HG03439 (cell line): ENCODE measurements at regions not wholly inside any gene's neighbourhood (a gene's known extent, or its start where the extent isn't known, plus 50 kb on each side); places are given as distances from the start of the nearest gene placed in this dataset.

ENCODE experiments used
- ATAC-seq: cut with Tn5 transposase; IDR thresholded peaks from one replicate; pipeline ENCODE4 v1.9.1; 2021; ENCODE audit warnings: mild to moderate bottlenecking, moderate library complexity; ENCODE audit not compliant: unreplicated experiment

DNA sequence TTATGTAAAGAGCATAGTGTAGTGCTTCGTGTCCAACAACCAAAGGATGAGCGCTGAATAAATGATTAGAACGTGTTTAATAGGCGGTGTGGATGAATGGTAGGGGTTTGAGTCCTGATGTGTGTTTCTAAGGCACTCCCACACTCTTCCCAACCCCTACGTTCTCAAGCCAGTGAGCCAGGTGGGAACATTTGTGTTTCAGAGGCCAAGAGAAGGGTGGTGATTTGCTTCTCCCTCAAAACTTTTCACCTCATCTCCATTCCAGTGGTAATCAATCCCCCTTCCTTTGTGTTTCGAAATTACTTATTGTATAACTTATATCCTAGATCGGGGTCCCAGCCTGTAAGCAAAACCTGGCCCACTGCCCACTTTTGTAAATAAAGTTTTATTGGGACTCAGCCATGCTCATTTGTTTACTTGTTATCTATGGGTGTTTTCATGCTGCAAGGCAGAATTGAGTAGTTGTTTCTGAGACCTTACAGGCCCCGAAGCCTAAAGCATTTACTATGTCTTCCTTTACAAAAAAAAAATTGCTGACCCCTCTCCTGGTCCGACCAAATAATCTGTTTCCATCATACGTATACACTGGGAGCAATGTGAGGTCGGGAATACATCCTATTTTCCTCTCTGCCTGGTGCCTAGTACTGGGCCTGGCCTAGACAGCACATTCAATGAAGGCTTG is 150.8 kb upstream of the MYCN start:
- no peak for ATAC-seq

GRCh38 chr2:15790326-15790725 is 150.0 kb upstream of the MYCN start:
- no peak for ATAC-seq

- no peak for ATAC-seq
Observed at GRCh38 chr2:15790838-15791237, 149.5 kb upstream of the MYCN start.

DNA sequence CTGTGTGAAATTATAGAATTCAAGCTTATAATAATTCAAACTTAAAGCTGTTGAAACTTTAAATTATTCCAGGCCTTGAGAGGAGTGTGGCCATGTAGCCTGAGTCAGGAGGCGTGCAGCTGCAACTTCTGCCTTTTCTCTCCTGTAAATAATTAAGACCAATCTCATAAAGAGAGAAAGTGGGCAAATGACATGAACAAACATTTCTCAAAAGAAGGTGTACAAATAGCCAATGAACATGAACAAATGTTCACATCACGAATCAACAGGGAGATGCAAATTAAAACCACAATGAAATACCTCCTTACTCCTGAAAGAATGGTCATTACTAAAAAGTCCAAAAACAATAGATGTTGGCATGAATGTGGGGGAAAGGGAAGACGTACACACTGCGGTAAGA is 149.1 kb upstream of the MYCN start:
- no peak for ATAC-seq

- ATAC-seq: no peak
Observed at GRCh38 chr2:15792331-15792730, 148.0 kb upstream of the MYCN start.

DNA sequence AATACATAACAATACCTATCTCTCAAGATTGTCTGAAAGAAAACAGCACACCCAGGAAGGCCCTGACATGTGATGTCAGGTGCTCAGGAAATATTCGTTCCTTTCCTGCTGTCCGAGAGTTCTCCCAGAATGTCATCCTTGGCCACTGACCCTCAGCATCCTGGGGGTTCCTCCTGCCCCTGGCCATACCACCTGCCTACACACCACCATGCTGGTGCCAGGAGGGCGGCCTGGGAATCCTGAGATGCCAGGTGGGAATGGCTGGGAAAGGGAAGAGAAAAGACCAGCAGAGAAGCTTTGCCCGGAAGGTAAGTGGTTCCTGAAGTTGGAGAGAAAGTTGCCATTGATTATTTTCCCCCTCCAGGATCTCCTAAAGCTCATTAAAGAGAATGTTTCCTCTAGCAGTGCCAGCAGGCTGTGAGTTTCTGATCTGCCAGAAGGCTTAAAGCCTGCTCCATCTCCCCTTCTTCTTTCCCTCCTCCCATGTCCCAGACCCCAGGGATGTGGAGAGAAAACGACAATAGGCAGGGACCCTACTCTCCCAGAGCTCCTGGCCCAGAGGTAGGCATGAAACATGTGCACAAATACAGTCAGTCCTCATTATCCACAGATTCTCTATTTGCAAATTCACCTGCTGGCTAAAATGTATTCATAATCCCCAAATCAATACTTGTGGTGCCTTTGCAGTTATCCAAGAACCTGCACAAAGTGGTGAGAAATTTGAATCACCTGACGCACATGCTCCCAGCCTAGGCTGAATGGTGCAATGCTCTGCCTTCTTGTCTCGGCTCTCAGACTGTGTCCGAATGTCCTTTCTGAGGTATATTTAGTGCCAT is 147.1 kb upstream of the MYCN start:
- no peak for ATAC-seq

DNA sequence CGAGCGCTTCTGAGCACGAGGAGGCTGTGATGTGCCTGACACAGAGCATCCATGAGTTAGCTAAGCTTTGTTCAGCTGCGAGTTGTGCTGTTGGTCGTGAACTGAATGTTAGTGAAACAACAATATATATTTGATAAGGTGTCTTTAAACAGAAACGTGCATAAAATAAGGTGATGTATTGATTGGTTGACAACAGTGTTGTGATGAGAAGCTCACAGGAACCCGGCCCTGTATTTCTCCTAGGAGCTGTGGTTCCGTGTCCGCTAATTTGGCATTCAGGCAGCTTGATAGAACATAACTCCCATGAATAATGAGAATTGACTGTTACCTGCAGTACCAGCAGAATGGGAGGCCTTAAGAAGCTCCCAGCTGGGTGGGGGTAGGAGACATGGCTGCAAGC is 146.4 kb upstream of the MYCN start:
- ATAC-seq: no peak

DNA sequence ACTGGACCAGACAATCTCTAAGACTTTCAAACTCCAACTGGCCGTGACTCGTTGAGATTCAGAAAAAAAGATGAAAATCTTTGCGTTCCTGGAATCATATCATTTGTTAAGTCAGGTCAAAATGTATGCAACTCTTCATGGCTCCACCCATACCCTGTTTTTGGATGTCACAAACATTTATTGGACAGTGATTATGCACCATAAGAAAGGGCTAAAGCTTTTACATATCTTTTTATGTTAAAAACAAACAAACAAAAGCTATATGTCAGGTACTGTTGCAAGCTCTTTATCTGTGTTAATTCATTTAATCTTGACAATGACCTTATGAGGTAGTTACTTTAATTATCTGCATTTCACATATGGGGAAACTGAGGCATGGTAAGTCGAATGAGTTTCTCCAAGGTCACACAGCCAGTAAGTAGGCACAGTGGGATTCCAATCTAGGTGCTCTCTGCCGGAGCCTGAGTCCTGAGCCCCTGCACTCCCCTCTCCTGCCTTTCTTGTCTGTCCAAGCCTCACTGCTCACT is 145.7 kb upstream of the MYCN start:
- no peak for ATAC-seq

- no peak for ATAC-seq
Observed at GRCh38 chr2:15795426-15795825, 144.9 kb upstream of the MYCN start.

GRCh38 chr2:15796167-15796942 is 144.0 kb upstream of the MYCN start:
- ATAC-seq: no peak

DNA sequence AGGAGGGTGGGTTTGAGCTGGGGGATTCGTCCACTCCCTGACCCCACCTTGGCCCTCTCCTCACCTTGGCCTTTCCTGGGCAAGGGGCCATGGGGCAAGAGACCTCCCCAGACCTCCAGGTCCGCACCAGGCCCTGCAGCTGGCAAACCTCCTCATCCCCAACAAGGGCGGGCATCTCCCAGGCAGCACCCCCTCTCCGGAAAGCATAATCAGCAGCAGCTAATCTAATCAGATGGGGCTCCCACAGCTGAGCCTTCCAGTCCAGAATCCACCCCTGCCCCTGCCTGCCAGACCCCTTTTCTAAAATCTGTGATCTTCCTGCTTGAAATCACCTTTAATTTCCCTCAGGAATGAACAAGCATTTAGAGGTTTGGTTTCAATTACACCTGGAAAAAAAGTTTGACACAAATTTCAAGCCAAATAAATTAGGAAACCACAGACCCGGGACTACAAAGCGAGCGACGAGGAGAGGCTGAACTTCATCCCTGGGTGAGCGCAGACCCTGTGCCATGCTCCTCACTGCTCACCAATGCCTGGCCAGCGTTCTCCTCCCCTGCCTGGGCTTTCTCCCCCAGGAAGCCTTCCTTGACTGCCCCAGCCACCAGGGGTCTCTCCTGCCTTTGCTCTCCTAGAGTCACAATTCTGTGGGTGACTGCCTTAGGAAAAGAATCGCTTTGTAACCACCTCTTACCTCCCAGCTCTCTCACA is 143.0 kb upstream of the MYCN start:
- ATAC-seq: no peak

DNA sequence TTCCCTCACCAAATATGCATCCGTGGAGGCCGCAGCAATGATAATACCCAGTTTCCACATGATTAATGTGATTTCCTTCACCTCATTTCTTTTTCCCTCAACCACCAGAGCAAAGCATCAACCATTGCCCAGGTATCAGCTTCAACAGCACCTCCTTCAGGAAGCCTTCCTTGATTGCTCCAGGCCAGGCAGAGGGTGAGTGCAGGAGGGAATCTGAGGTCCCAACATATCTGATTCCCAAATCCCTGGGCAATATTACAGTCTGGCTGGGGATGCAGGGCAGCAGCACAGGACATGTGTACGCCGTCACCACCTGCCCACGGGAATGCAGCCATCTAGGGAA is 142.4 kb upstream of the MYCN start:
- no peak for ATAC-seq

DNA sequence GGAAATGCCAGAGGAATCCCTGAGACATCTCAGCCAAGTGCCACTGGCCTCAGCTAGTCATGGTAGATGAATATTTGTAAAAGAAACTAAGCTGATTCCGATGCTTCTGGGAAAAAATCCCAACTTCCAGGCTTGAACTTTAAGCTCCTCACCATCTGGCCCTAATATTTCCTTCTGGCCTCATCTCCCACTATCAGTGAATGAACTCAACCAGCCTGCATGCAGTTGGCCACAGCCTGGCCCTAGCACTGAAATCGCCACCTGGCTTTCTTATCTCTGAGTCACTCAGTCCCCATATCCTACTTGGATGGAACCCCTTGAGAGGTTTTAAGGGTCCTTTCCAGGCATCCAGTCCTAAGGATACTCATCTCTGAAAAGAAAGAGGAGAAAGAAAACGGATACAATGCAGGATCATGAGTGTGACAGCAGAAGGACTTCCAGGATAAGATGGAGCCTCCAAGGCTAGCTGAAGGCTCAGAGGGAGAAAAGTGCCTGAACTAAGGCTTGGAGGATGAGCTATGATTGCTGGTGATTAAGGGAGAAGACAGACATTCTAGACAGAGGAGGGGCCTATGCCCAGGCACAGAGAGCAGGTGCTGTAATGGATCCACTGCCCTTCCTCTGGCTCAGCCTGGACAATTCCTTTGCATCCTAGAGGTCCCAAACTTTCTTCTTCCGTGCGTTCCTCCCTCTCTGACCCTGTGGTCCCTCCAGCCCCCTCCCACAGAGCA is 141.5 kb upstream of the MYCN start:
- no peak for ATAC-seq

- peak; percentile 87 for ATAC-seq
Observed at GRCh38 chr2:15799432-15799827, 140.9 kb upstream of the MYCN start.

GRCh38 chr2:15800495-15801329 is 139.6 kb upstream of the MYCN start:
- ATAC-seq: no peak

DNA sequence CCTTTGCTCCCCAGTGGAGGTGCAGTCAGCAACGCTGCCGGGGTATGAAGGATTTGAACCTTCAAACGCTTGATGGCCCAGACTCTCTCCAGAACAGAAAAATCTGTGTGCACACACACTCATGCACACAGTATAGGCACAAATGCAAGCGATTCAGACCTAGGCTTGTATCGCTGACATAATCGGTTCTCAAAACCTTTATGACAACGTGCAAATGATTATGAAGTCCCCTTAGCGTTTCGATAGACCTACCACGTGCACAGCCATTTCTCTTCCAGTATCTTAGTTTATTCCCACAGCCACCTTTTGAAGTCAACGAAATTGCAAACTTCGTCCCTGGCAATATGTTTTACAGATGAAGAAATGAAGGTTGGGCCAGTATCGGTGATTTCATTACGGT is 138.9 kb upstream of the MYCN start:
- ATAC-seq: no peak

GRCh38 chr2:15801904-15802303 is 138.4 kb upstream of the MYCN start:
- ATAC-seq: no peak

GRCh38 chr2:15802657-15803542 is 137.4 kb upstream of the MYCN start:
- ATAC-seq: no peak
